ENCODE measurements at regions not wholly inside any gene's neighbourhood (a gene's known extent, or its start where the extent isn't known, plus 50 kb on each side); places are given as distances from the start of the nearest gene placed in this dataset.

- no peak for DNase-seq (ENCODE audit: extremely low read depth in 1 of 2, low read depth in 1 of 2)
Observed at GRCh38 chr2:71786291-71787107, 333.1 kb downstream of the DYSF start.

- DNase-seq (ENCODE audit: extremely low read depth in 1 of 2, low read depth in 1 of 2), result no peak
Observed at GRCh38 chr2:71785516-71785981, 332.2 kb downstream of the DYSF start.

- no peak for DNase-seq (ENCODE audit: extremely low read depth in 1 of 2, low read depth in 1 of 2)
Observed at GRCh38 chr2:71784734-71785511, 331.6 kb downstream of the DYSF start.

- no peak for DNase-seq (ENCODE audit: extremely low read depth in 1 of 2, low read depth in 1 of 2)
Observed at GRCh38 chr2:71783815-71784214, 330.5 kb downstream of the DYSF start.

- no peak for DNase-seq (ENCODE audit: extremely low read depth in 1 of 2, low read depth in 1 of 2)
Observed at GRCh38 chr2:71783215-71783614, 329.9 kb downstream of the DYSF start.

GRCh38 chr2:71782323-71782722 lies 329.0 kb downstream of the DYSF start:
- DNase-seq (ENCODE audit: extremely low read depth in 1 of 2, low read depth in 1 of 2), result no peak

GRCh38 chr2:71781695-71782228 lies 328.4 kb downstream of the DYSF start:
- DNase-seq (ENCODE audit: extremely low read depth in 1 of 2, low read depth in 1 of 2), result no peak

GRCh38 chr2:71780162-71780561 lies 326.8 kb downstream of the DYSF start:
- DNase-seq (ENCODE audit: extremely low read depth in 1 of 2, low read depth in 1 of 2), result no peak

GRCh38 chr2:71779774-71780105 lies 326.4 kb downstream of the DYSF start:
- DNase-seq (ENCODE audit: extremely low read depth in 1 of 2, low read depth in 1 of 2), result no peak

GRCh38 chr2:71778936-71779773 lies 325.8 kb downstream of the DYSF start:
- no peak for DNase-seq (ENCODE audit: extremely low read depth in 1 of 2, low read depth in 1 of 2)

GRCh38 chr2:71778514-71778913 lies 325.2 kb downstream of the DYSF start:
- no peak for DNase-seq (ENCODE audit: extremely low read depth in 1 of 2, low read depth in 1 of 2)

- DNase-seq (ENCODE audit: extremely low read depth in 1 of 2, low read depth in 1 of 2), result no peak
Observed at GRCh38 chr2:71777946-71778345, 324.6 kb downstream of the DYSF start.

GRCh38 chr2:71776227-71776626 lies 322.9 kb downstream of the DYSF start:
- no peak for DNase-seq (ENCODE audit: extremely low read depth in 1 of 2, low read depth in 1 of 2)

- DNase-seq (ENCODE audit: extremely low read depth in 1 of 2, low read depth in 1 of 2), result no peak
Observed at GRCh38 chr2:71773218-71773617, 319.9 kb downstream of the DYSF start.

GRCh38 chr2:71772510-71773172 lies 319.3 kb downstream of the DYSF start:
- DNase-seq (ENCODE audit: extremely low read depth in 1 of 2, low read depth in 1 of 2), result no peak

- no peak for DNase-seq (ENCODE audit: extremely low read depth in 1 of 2, low read depth in 1 of 2)
Observed at GRCh38 chr2:71767663-71768062, 314.3 kb downstream of the DYSF start.

- DNase-seq (ENCODE audit: extremely low read depth in 1 of 2, low read depth in 1 of 2), result no peak
Observed at GRCh38 chr2:71759060-71759459, 305.7 kb downstream of the DYSF start.

GRCh38 chr2:71757351-71757750 lies 304.0 kb downstream of the DYSF start:
- DNase-seq (ENCODE audit: extremely low read depth in 1 of 2, low read depth in 1 of 2), result no peak

GRCh38 chr2:71756280-71756906 lies 303.0 kb downstream of the DYSF start:
- no peak for DNase-seq (ENCODE audit: extremely low read depth in 1 of 2, low read depth in 1 of 2)

GRCh38 chr2:71751590-71751989 lies 298.2 kb downstream of the DYSF start:
- no peak for DNase-seq (ENCODE audit: extremely low read depth in 1 of 2, low read depth in 1 of 2)
